ENCODE measurements at regions not wholly inside any gene's neighbourhood (a gene's known extent, or its start where the extent isn't known, plus 50 kb on each side); places are given as distances from the start of the nearest gene placed in this dataset.

- TF ChIP-seq POLR2AphosphoS5 (IDR thresholded peaks at IDR 0.05; ENCODE audit: insufficient read depth in 1 of 2, low read depth in 1 of 2) (no peak), CTCF (IDR thresholded peaks at IDR 0.05) (no peak), POLR2A (IDR thresholded peaks at IDR 0.05) (no peak)
Measured at GRCh38 chr6:93083337-93084230, 335.8 kb downstream of the EPHA7 start.
